HK-2 (cell line): ENCODE measurements at regions not wholly inside any gene's neighbourhood (a gene's known extent, or its start where the extent isn't known, plus 50 kb on each side); places are given as distances from the start of the nearest gene placed in this dataset.
"Not testable (repeated sequence)": the region's sequence is repeated elsewhere in the genome, so short reads cannot be mapped to it uniquely, and the experiment has no call there.

Experiments
- DNase-seq: peaks from one replicate; pipeline ENCODE4 v3.0.0-alpha.2; 2018; ENCODE audit not compliant: unreplicated experiment

- DNase-seq = no peak
These were observed 74.6 kb downstream of the TRIM42 start for GRCh38 chr3:140752499-140752898.

- DNase-seq = no peak
These were observed 76.2 kb downstream of the TRIM42 start for GRCh38 chr3:140753865-140754754.

GRCh38 chr3:140754936-140755335 is 77.1 kb downstream of the TRIM42 start:
- no peak for DNase-seq

- DNase-seq = no peak
These were observed 78.6 kb downstream of the TRIM42 start for GRCh38 chr3:140756240-140757016.

GRCh38 chr3:140758791-140759444 is 81.1 kb downstream of the TRIM42 start:
- no peak for DNase-seq

GRCh38 chr3:140760324-140761075 is 82.6 kb downstream of the TRIM42 start:
- no peak for DNase-seq

- DNase-seq = no peak
These were observed 83.3 kb downstream of the TRIM42 start for GRCh38 chr3:140761076-140761639.

- no peak for DNase-seq
These were observed 84.9 kb downstream of the TRIM42 start for GRCh38 chr3:140762746-140763145.

- DNase-seq = no peak
These were observed 85.7 kb downstream of the TRIM42 start for GRCh38 chr3:140763532-140763931.

GRCh38 chr3:140765246-140765645 is 87.4 kb downstream of the TRIM42 start:
- DNase-seq = no peak

- DNase-seq = no peak
These were observed 88.6 kb downstream of the TRIM42 start for GRCh38 chr3:140766465-140766864.

- DNase-seq = no peak
These were observed 89.7 kb downstream of the TRIM42 start for GRCh38 chr3:140767566-140767965.

- no peak for DNase-seq
These were observed 91.1 kb downstream of the TRIM42 start for GRCh38 chr3:140768941-140769340.

- no peak for DNase-seq
These were observed 92.1 kb downstream of the TRIM42 start for GRCh38 chr3:140769951-140770350.

- no peak for DNase-seq
These were observed 93.3 kb downstream of the TRIM42 start for GRCh38 chr3:140770977-140771667.

- DNase-seq = no peak
These were observed 99.9 kb downstream of the TRIM42 start for GRCh38 chr3:140777631-140778233.

GRCh38 chr3:140791368-140791767 is 113.5 kb downstream of the TRIM42 start:
- DNase-seq = no peak

GRCh38 chr3:140794507-140794906 is 116.6 kb downstream of the TRIM42 start:
- no peak for DNase-seq

- not testable (repeated sequence) for DNase-seq
These were observed 125.0 kb downstream of the TRIM42 start for GRCh38 chr3:140802898-140803297.

GRCh38 chr3:140809316-140809715 is 131.5 kb downstream of the TRIM42 start:
- DNase-seq = no peak
